Head of caudate nucleus (tissue), 42 donors: ENCODE measurements at regions not wholly inside any gene's neighbourhood (a gene's known extent, or its start where the extent isn't known, plus 50 kb on each side); places are given as distances from the start of the nearest gene placed in this dataset.
"Not testable (repeated sequence)": the region's sequence is repeated elsewhere in the genome, so short reads cannot be mapped to it uniquely, and the experiment has no call there.

Source experiments
- DNase-seq, 42 donors: peaks; one replicate each; pipeline versions ENCODE4 v3.0.0 to v3.0.0-alpha.2; 2020 to 2021; ENCODE audit warnings: mixed read lengths in 7 of 42
- intact Hi-C: fragments of 100-400 bp; cut with DNase I; formaldehyde crosslinking; loops from one replicate; pipeline ENCODE4 v1.15.0; 2022

- DNase-seq, result no peak
- intact Hi-C loops, result no loop called here
Measured at GRCh38 chr2:183927406-183928325, 670.7 kb upstream of the ZNF804A start.

GRCh38 chr2:183935005-183935404 lies 663.3 kb upstream of the ZNF804A start:
- intact Hi-C loops, result no loop called here
- no peak for DNase-seq

GRCh38 chr2:183937220-183937619 lies 661.1 kb upstream of the ZNF804A start:
- intact Hi-C loops, result no loop called here
- no peak for DNase-seq

- DNase-seq, result no peak
- intact Hi-C loops, result no loop called here
Measured at GRCh38 chr2:183946193-183946592, 652.1 kb upstream of the ZNF804A start.

DNA sequence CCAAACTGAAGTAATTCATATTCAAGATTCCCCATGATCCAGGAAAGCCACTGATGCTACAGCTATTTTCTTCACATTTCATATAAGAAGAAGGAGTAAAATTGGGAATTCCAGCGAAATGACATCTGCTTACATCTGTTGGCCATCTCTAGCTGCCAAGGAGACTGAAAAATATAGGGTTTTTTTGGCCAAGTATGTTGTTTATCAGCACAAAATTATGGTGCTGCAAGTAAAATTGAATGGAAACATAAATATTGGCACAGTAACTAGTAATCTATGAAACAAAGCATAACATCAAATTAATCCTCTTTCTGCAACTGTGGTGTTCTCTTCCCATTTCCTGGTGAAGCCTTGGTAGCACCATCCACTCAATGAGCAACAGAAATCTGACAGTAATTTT lies 649.5 kb upstream of the ZNF804A start:
- intact Hi-C loops, result no loop called here
- no peak for DNase-seq

GRCh38 chr2:183950673-183951072 lies 647.7 kb upstream of the ZNF804A start:
- intact Hi-C loops, result no loop called here
- DNase-seq, result no peak

DNA sequence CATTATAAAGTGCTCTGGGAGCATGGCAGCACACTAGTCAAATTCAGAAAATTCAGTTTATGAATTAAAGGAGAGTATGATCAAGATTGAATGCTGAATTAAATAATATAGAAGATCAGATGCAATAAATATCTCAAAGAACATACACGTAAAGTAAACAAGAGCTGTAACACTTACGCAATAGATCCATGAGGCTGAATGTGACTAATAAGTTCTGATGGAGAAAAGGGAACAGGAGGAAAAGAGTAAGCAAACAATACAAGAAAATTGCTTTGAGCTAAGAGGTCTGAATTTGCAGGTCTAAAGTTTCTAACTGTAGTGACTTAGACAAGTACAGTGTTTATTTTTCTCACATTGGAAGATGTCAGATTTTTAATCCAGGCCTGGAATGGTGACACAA lies 646.7 kb upstream of the ZNF804A start:
- intact Hi-C loops, result no loop called here
- no peak for DNase-seq

GRCh38 chr2:183952741-183953140 lies 645.6 kb upstream of the ZNF804A start:
- intact Hi-C loops, result no loop called here
- DNase-seq, result no peak

GRCh38 chr2:183963609-183964008 lies 634.7 kb upstream of the ZNF804A start:
- no peak for DNase-seq
- intact Hi-C loops, result no loop called here

GRCh38 chr2:183964565-183964964 lies 633.8 kb upstream of the ZNF804A start:
- DNase-seq, result no peak
- intact Hi-C loops, result no loop called here

DNA sequence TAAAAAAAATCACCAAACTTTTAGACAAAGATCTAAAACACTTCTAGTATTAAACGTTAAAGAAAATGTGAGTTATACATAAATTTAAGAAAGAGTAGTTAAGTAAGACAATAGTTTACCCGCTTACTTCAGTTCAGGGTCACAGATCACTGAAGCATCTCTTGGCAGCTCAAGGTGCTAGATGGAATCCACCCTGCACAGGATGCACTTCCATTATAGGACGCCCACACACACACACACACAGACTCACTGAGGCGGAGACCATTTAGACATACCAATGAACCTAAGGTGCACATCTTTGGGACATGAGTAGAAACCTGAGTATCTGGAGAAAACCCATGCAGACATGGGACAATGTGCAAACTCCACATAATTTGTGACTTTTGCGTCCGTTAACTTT lies 630.6 kb upstream of the ZNF804A start:
- intact Hi-C loops, result no loop called here
- DNase-seq, result no peak

DNA sequence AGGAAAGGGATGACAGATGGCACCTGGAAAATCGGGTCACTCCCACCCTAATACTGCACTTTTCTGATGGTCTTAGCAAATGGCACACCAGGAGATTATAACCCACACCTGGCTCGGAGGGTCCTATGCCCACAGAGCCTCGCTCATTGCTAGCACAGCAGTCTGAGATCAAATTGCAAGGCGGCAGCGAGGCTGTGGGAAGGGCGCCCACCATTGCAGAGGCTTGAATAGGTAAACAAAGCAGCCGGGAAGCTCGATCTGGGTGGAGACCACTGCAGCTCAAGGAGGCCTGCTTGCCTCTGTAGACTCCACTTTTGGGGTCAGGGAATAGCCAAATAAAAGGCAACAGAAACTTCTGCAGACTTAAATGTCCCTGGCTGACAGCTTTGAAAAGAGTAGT lies 622.7 kb upstream of the ZNF804A start:
- intact Hi-C loops, DNase-seq: not testable (repeated sequence)

- intact Hi-C loops, result no loop called here
- no peak for DNase-seq
Measured at GRCh38 chr2:183984871-183985270, 613.5 kb upstream of the ZNF804A start.

- intact Hi-C loops, result no loop called here
- no peak for DNase-seq
Measured at GRCh38 chr2:183991968-183992367, 606.4 kb upstream of the ZNF804A start.

- no peak for DNase-seq
- intact Hi-C loops, result no loop called here
Measured at GRCh38 chr2:183993052-183993451, 605.3 kb upstream of the ZNF804A start.

GRCh38 chr2:183995632-183996031 lies 602.7 kb upstream of the ZNF804A start:
- peak in 1 of 42 donors; percentile 3 for DNase-seq

GRCh38 chr2:183996825-183997793 lies 601.2 kb upstream of the ZNF804A start:
- no peak for DNase-seq
- intact Hi-C loops, result no loop called here

More at GRCh38 chr2:183995632-183996031, 602.7 kb upstream of the ZNF804A start:
- intact Hi-C loops, result no loop called here

GRCh38 chr2:183998041-183998796 lies 600.1 kb upstream of the ZNF804A start:
- intact Hi-C loops, result no loop called here

DNA sequence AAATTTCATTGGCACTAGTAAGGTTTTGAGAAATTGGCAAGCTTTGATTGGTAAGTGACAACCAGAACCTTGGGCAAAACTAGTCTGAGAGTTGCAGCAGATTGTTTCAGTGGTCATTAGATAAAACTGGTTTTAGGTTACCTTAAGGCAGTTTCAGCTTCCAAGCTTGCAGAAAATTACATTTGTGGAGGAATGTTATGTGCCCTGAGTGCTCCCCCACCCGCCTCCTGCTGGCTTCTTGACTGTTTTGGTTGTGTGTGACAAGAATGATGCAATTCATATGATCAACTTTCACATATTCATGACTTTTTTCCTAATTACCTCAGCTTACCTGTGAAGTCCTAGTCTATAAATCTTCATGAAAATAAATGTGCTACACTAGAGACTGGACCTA lies 599.5 kb upstream of the ZNF804A start:
- intact Hi-C loops, result no loop called here
- DNase-seq, result no peak

More at GRCh38 chr2:183998041-183998796, 600.1 kb upstream of the ZNF804A start:
- DNase-seq, result no peak
